DND-41 (cell line): ENCODE measurements at regions not wholly inside any gene's neighbourhood (a gene's known extent, or its start where the extent isn't known, plus 50 kb on each side); places are given as distances from the start of the nearest gene placed in this dataset.

Source experiments
- ATAC-seq: fragments of 200-7000 bp; cut with Tn5 transposase; 3 replicates; pipeline ENCODE4 v1.9.1; 2021; ENCODE audit warnings: low read depth; ENCODE audit not compliant: insufficient read depth
- DNase-seq: peaks from one replicate; pipeline ENCODE4 v3.0.0-alpha.2; 2020
- H2AFZ ChIP-seq: 2 replicates; pipeline ENCODE4 v1.6.0; 2012; ENCODE audit warnings: low read depth, low read length
- H3K27ac ChIP-seq: 2 replicates; pipeline ENCODE4 v1.5.1; 2012; ENCODE audit warnings: low read length, inconsistent platforms
- H3K27me3 ChIP-seq: fragments of 200-600 bp; sonication (generic); 2 replicates; pipeline ENCODE4 v1.6.0; 2012; ENCODE audit warnings: low read length, mild to moderate bottlenecking, inconsistent platforms; ENCODE audit not compliant: insufficient read depth, poor library complexity
- H3K36me3 ChIP-seq: 2 replicates; pipeline ENCODE4 v1.5.1; 2012; ENCODE audit warnings: low read length, inconsistent platforms; ENCODE audit not compliant: insufficient read depth
- H3K4me1 ChIP-seq: 2 replicates; pipeline ENCODE4 v1.5.1; 2012; ENCODE audit warnings: mild to moderate bottlenecking, low read length; ENCODE audit not compliant: insufficient read depth
- H3K4me2 ChIP-seq: 2 replicates; pipeline ENCODE4 v1.6.0; 2012; ENCODE audit warnings: mild to moderate bottlenecking, moderate library complexity, low read length, inconsistent platforms; ENCODE audit not compliant: insufficient read depth
- H3K4me3 ChIP-seq, 2 experiments: fragments of 200-600 bp in 1 of 2; shearing (Covaris generic) in 1 of 2; 2 replicates each; pipeline ENCODE4 v1.5.1; 2012 to 2016; ENCODE audit warnings: inconsistent platforms in 2 of 2, low read length in 2 of 2, mild to moderate bottlenecking in 2 of 2, low read depth in 1 of 2, moderate library complexity in 1 of 2
- H3K79me2 ChIP-seq: 2 replicates; pipeline ENCODE4 v1.6.0; 2012; ENCODE audit warnings: low read length, inconsistent platforms; ENCODE audit not compliant: insufficient read depth
- H3K9ac ChIP-seq: 2 replicates; pipeline ENCODE4 v1.6.0; 2012; ENCODE audit warnings: low read depth, mild to moderate bottlenecking, inconsistent platforms, low read length, moderate library complexity
- H3K9me3 ChIP-seq: 2 replicates; pipeline ENCODE4 v1.5.1; 2012; ENCODE audit warnings: low read length, moderate library complexity, mild to moderate bottlenecking, inconsistent platforms; ENCODE audit not compliant: insufficient read depth, severe bottlenecking
- H4K20me1 ChIP-seq: 2 replicates; pipeline ENCODE4 v1.6.0; 2012; ENCODE audit warnings: low read length; ENCODE audit not compliant: insufficient read depth
- CTCF ChIP-seq: IDR thresholded peaks from 2 replicates; pipeline ENCODE4 v1.5.1; 2012; ENCODE audit warnings: borderline replicate concordance, low read length, moderate library complexity, mild to moderate bottlenecking; ENCODE audit not compliant: poor library complexity, severe bottlenecking; ENCODE audit errors: extremely low read depth
- EZH2 ChIP-seq: IDR thresholded peaks from 3 replicates; pipeline ENCODE4 v1.6.1; 2012; ENCODE audit warnings: borderline replicate concordance, low read depth, mild to moderate bottlenecking, moderate library complexity, low read length, inconsistent platforms; ENCODE audit not compliant: severe bottlenecking

GRCh38 chrX:15160558-15161095 lies 109.3 kb downstream of the ASB9 start:
- ATAC-seq (no peak), DNase-seq (no peak)
- TF ChIP-seq CTCF, result no peak
- peaks cover 19% of the 10 kb centered on the region for H3K4me1 ChIP-seq
- H3K9me3 ChIP-seq, result no peaks in the 10 kb centered on the region
- H3K4me3 ChIP-seq, result no peak overlapping the region
- no peaks in the 10 kb centered on the region for H3K79me2 ChIP-seq
- no peak overlapping the region for H2AFZ ChIP-seq
- no peak overlapping the region for H3K4me2 ChIP-seq
- H3K27ac ChIP-seq, result no peak overlapping the region
- H4K20me1 ChIP-seq, result no peaks in the 10 kb centered on the region
- H3K36me3 ChIP-seq, result no peaks in the 10 kb centered on the region
- H3K9ac ChIP-seq, result no peak overlapping the region
- H3K27me3 ChIP-seq, result no peaks in the 10 kb centered on the region

- Histone ChIP-seq H3K36me3 (no peaks in the 10 kb centered on the region), H3K9me3 (no peaks in the 10 kb centered on the region), H3K4me3 (peak overlapping the region in 1 of 2 experiments; percentile 51; a peak in 2 of 4 replicates), H3K27ac (peak overlapping the region; percentile 60), H3K79me2 (no peaks in the 10 kb centered on the region), H3K4me1 (peaks cover 19% of the 10 kb centered on the region), H3K9ac (peak overlapping the region; percentile 44), H2AFZ (peak overlapping the region; percentile 70), H3K27me3 (no peaks in the 10 kb centered on the region), H3K4me2 (peak overlapping the region; percentile 62), H4K20me1 (no peaks in the 10 kb centered on the region)
- no peak for TF ChIP-seq EZH2
- no peak for TF ChIP-seq CTCF
- DNase-seq (peak; percentile 48), ATAC-seq (peak; percentile 89)
These were observed 111.0 kb downstream of the ASB9 start for GRCh38 chrX:15158736-15159406.

GRCh38 chrX:15158350-15158735 lies 111.5 kb downstream of the ASB9 start:
- H3K9me3 ChIP-seq, result no peaks in the 10 kb centered on the region
- peak overlapping the region; percentile 70 for H2AFZ ChIP-seq
- DNase-seq, result no peak
- peak overlapping the region; percentile 60 for H3K27ac ChIP-seq
- H3K36me3 ChIP-seq, result no peaks in the 10 kb centered on the region
- H3K27me3 ChIP-seq, result no peaks in the 10 kb centered on the region
- H4K20me1 ChIP-seq, result no peaks in the 10 kb centered on the region
- H3K4me2 ChIP-seq, result peak overlapping the region; percentile 62
- H3K79me2 ChIP-seq, result no peaks in the 10 kb centered on the region
- TF ChIP-seq CTCF, result no peak
- no peak for TF ChIP-seq EZH2
- ATAC-seq, result peak; percentile 18; the same call in 2 of the 3 replicates
- H3K4me1 ChIP-seq, result peaks cover 19% of the 10 kb centered on the region
- H3K4me3 ChIP-seq, result peak overlapping the region in 1 of 2 experiments; percentile 51; a peak in 2 of 4 replicates
- H3K9ac ChIP-seq, result peak overlapping the region; percentile 44
